AG20443 (cell line): ENCODE measurements at regions not wholly inside any gene's neighbourhood (a gene's known extent, or its start where the extent isn't known, plus 50 kb on each side); places are given as distances from the start of the nearest gene placed in this dataset.

ENCODE experiments used
- DNase-seq: peaks from one replicate; pipeline ENCODE4 v3.0.0; 2012; ENCODE audit warnings: low spot score, mixed read lengths

DNA sequence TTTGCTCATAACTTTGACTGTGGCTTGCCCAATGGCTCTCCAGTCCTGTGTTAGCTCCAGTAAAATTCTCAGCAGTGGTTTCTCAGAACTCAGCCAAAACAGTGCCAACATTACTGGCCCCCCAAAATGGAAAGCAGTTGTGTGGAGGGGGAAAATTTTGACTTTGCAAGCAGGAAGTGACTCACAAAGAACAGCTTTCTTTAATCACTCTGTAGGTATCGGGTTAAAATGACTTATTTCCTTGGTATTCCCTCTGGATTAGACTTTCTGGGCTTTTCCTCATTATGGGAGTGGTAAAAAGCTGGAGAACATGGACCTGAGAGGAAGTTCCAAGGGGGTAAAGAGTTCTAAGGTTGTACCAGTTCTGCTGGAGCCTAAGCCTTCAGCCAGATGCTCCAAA lies 175.7 kb upstream of the RND3 start:
- DNase-seq: peak; percentile 76

DNA sequence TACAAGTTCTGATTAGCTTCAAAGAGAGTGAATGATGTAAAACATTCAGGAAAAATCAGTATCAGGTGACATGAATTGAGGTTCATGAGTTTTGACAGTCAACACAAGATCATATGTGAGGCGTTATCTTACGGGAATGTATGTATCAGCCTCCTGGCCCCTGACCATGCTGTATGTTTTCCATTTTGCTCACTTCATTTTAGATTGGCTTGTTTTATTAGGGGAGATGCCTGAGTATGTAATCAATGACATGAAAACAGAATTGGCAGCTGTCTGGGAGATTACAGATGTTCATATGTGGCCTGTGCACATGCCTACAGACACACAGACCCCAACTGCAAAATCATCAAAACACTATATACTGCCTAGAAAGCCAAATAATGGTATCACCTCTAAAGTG lies 168.5 kb upstream of the RND3 start:
- DNase-seq: no peak

DNA sequence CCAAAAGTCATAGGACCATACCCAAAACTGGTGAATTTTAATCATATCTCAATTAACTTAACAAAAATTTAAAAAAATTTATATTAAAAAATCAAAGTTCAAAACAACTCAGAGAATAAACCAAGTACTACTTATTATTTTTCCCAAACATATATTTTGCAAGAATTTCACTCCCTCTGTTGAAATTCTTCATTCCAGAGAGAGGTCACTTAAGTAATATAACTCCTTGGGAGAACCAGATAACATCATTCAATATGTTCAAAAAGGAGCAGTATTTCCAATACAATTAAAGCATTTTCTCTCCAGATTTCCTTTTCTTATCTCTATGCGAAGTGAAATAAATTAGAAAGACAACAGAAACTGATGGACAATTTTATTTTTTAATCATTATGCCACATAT lies 165.9 kb upstream of the RND3 start:
- no peak for DNase-seq

DNA sequence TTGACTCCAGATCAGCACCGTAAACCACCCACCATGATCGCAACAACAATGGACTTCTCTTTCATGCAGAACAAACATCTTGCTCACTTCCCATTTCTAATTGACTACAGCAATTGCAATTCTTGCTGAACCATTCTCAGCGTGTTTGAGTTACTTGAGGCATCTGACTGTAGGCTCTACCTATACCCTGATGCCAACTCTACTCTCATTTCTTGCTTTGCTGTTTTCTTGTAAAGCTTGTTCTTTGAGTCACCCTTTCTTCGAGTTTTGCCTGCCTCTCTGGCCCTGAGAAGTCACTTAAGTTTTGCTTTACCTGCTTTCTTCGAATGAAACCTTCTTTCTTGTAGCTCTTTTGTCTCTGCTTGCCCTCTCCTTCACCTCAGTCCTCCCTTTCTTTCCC lies 160.5 kb upstream of the RND3 start:
- no peak for DNase-seq

DNA sequence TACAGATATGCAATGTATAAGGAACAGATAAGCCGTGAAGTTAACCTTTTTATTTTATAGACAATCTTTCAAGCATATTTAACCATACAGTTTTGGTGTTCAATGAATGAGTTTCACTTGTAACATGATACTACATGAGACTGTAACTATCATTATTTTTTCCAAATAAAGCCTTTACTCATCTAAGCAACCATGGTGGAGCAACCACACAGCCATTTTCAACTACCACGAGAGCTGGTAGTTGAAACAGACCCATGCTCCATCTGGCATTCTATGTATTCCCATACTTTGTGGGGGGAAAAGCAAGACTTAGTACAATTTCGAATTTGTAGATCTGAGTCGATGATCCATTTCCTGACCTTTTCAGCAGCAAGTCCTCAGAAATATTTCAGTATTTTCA lies 159.3 kb upstream of the RND3 start:
- no peak for DNase-seq

DNA sequence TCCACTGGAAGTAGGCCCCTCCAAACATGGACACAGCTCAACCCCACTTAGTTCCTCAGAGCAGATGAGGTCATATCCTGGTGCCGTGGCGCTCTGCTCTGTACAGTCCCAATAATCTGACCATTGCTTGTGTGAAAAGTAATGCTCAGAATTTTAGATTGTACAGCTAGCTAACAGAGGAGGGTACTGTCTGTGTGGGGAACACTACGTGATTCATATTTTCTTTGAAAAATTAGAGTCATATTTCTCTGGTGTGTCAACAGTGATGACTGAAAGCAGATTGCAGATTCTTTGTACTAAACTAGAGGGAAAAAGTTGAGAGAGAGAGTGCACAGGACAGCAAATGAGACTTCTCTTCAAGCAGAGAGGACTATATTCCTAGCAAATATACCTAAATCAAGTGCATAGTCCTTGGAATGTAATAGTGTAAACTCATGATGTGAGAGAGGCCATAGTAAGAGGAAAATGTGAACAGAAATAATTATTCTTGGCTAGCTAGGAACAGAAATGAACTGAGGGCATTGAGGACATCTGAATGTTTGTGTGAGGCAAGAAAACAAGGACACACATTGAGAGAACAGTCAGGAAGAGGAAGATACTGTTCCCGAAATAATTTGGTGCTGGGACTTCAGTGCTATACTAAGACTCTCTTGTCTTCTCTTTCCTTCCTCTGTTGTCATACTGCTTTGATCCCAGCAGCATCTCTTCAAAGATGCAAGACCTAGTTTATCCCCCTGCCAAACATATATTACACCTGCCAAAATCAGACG lies 157.0 kb upstream of the RND3 start:
- DNase-seq: peak; percentile 43

DNA sequence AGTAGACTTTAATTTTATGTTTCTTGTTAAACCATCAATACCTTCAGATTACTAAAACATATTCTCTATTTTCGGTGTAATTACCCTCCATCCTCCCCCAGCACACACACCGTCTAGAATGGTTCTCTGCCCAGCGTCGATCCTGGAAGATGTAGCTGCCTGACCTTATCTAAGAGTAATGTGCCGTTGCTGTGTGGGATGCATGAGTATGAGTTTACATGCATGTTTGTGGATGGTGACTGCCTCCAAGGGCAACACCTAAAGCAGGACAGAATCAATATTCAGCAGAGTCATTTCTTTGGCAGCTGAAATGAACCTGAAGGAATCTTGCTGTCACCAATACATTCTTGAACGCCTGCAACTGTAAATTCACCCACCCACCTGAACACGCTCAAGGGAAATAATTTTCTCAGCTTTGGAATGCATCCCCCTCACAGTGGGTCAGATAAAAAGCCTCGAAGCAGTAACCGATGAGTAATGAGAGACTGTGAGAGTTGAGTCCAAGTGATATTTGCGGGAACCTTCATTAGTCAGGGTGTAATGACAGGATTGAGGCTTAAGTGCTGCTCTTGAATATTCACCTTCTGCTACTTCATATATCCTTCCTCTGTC lies 155.8 kb upstream of the RND3 start:
- no peak for DNase-seq

DNA sequence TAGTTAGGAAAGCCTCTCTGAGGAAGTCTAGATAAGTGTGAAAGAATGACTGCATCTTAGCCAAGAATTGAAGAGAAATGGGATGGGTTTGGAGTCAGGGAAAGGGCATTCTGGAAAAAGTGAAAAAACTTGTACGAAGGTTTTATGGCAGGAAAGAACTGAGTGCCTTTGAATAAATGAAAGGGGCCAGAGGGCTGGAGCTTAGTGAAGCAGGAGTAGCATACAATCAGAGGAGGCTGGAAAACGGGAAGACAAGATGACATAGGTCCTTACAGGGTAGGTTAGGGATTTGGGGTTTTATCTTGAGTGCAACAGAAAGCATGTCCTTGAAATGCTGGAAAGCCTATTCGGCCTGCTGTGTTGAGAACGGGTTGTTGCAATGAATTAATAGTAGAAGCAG lies 152.6 kb upstream of the RND3 start:
- no peak for DNase-seq

DNA sequence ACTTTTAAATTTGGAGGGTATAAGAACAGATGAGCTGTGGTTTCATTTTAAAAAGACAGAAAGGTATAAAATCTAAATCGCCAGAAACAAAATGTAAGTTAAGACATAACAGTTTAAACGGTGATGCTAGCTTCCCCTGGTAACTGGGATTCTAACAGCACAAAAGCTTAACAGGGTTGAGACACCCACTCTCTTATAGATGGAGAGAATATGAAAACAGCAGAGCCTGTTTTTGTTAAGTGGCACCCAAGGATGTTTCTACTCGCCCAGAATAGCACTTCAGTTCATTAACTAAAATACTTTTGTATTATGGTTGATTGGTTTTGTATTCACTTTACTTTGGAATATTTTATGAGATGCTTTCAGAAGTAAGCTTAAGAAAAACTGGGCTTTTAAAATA lies 151.9 kb upstream of the RND3 start:
- DNase-seq: no peak

DNA sequence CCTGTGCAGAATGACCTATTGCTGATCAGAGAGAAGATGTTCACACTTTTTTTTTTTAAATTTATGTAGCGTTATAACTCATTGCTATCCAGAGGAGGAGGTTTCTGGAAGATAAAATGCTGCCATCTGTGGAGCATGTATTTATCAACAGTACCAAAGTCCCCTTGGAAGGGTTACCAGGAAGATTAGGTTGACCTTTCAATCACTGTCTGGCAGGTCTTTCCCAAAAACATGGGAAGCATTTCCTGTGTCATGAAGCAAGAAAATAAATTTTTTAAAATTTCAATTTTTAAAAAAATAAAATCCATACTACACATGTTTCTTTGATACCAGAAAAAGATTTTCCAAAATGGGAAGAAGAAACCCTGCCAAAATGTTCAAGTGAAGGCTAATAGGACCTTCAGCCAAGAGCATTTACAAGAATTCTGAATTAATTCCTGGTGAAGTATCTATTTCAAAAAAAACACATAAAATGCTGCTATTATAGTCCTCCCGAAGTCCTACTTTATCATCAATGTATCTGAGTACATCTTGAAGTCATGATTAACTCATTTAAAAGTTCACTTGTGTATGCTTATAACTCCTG lies 143.9 kb upstream of the RND3 start:
- DNase-seq: no peak

DNA sequence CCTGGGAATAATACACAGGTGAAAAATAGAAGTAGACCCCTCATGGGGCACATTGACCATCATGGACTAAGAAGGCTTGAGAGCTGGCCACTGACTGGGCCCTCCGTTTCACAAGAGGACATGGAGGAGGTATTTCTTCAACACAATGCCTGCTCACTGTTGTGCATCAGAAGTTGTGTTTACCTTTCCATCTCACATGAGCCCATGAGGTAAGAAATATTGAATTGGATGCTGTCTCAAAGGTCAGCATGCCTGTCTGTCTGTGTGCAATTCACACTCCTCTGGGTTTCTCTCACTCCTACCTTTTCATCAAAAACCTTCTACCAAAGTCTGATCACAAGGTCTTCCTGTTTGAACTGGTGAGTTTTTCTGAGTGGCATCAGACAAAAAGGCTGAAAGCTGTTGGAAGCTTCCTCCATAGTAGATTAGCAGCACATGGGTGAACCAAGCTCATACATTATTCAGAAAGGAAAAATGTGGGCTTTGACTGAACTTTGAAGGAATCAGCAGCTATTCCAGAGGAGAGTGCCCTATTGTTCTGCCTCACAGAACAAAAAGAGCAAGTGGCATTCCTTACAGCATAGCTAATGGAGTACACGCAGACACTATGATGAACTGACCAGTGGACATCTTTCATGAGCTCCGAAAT lies 143.2 kb upstream of the RND3 start:
- peak; percentile 65 for DNase-seq

DNA sequence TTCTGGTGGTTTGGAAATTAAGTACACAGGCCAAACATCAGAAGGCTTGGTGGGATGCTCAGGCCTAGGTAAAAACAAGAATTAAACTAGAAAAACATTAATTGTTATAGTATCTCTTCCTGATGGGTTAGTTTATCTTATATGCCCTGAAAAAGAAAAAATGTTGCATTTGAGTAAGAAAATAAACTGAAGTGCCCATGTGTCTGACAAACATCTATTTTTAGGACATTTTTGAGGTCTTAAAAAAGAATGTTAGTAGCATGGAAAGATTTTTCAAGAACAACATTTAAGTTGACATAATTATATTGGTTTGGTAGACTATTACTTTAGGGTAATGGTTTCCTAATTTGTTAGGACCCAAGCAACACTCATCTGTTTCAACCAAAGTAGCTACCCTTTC lies 140.1 kb upstream of the RND3 start:
- DNase-seq: no peak

DNA sequence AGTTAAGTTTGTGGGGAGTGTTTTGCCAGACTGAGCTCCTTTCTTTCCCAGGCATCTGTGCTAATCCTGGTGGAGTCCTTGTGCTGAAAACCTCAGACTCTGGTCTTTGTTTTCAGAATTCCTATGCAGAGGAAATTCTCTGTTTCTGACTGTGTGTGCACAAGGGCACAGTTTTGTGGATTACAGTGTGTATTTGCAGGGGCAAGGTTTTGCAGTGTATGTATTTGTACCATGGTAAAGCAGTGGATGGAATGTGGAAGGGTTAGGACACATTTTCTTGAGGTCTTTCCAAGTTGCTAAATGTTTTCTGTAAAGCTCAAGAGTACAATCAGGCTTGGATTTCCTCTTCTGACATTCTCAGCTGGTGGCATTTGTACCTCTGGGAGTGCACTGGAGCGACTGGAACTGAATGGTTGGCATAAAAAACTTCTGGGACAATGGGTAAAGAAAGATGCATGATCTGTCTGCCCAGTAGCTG lies 139.5 kb upstream of the RND3 start:
- peak; percentile 17 for DNase-seq

DNA sequence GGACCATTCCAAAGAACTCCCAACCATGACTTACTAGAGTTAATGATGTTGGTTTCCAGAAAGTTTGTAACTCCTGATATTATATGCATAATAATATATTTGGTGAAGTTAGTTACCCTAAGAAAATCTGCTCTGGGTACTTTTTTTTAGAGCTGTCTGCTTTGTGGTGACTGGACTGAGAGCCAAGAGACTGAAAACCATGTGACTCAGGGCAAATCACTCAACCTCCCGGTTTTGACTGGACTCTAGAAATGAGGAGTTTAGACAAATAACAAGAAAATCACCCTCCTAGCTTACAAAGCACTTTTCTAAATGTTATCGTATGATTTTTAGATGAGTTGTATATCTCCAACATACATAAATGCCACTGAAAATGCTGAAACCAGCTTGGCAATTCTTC lies 138.3 kb upstream of the RND3 start:
- no peak for DNase-seq

DNA sequence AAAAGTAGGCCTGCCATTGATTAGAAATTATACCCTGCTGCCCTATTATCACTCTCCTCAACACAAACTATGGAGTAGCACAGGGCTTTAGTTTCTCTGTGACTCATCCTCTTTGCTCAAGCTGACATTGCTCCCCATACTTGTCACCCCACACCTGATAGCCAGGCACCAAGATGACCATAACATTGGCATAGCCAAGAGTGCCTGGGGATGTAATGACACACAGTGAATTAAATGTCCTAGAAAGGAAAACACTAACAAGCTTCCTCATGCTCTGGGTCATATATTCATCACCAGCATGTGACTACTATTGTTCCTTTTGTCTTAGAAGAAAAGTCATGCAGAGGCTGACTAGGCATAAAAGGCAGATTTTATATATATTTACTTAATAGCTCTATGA lies 137.8 kb upstream of the RND3 start:
- DNase-seq: no peak

DNA sequence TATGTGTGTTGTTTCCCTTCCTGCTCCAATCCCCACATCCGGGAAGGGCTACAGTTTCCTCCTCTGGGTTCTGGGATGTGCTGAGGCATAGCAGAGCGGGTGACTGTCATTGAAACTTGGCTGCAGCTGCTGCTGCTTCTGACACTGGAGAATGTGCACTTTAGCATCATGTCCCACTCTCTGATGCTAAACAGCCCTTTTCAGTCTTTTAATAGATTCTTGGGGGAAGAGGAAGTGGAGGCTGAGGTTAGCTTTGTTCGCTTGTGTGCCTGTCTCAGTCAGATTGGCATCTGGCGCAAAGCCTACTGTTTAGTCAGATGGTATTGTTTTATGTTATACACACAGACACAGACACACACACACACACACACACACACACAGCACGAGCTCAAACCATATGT lies 136.5 kb upstream of the RND3 start:
- DNase-seq: no peak

DNA sequence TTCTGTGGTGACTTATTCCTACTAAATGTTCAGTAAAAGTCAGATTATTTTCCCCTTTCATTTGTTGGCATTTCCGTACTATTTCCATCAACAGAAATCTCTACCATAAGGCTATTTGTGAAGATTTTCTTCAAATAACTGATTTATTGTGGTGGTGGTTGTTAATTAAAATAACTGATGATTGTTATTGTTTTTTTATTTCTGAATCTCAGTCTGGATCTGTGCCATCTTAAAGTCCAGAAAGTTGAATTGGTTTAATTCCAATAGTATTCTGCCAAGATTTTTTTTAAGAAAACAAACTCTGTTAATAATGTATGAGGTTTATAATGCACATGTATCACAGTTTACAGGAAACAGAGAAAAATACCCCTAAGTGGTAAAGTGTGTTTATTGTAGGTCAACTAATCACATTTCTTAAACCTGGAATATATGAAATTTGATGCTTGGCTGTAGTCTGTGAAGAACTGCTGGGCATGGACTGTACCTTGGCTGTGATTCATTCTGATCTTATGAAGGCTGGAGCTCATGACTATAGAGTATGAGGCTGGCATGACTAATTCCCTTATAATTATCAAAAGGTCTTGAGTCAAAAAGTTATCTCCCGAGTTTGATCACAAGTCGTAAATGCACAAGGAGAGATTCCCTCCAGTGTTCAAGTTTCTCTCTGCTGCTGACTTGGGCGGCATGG lies 134.2 kb upstream of the RND3 start:
- peak; percentile 64 for DNase-seq

DNA sequence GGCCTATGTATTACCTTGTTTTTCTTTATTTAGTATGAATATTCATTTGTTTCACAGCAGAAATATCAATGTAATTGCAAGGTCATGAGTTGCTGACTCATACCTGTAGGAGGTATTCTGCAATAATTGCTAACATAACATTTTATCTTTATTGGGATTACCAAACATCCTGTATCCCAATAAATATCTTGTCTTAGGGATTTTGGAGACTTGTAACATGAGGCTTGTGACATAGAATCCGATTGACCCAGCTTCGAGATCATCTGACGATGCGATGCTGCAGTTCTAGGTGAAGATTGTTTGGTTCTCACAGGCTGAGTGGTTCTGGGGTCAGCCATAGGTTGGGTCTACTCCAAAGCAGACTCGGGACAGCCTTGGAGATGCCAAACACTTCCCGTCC lies 133.4 kb upstream of the RND3 start:
- no peak for DNase-seq

DNA sequence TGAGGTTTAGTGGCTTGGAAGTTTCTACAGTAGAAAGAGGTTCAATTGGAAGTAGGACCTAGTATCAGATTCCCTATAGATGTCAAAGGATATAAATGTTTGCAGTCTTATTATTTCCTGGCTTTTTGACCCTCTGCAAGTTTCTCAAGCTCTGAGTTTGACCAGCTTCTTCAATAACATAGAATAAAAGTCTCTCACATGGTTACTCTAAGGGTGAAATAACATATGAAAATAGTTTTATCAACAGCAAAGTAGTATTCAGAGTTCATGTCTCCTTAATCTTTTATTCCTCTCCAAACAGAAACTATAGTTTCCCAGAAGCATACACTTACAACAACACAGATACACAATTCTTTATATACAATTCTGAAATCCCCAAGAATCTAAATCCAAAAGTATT lies 132.9 kb upstream of the RND3 start:
- no peak for DNase-seq

DNA sequence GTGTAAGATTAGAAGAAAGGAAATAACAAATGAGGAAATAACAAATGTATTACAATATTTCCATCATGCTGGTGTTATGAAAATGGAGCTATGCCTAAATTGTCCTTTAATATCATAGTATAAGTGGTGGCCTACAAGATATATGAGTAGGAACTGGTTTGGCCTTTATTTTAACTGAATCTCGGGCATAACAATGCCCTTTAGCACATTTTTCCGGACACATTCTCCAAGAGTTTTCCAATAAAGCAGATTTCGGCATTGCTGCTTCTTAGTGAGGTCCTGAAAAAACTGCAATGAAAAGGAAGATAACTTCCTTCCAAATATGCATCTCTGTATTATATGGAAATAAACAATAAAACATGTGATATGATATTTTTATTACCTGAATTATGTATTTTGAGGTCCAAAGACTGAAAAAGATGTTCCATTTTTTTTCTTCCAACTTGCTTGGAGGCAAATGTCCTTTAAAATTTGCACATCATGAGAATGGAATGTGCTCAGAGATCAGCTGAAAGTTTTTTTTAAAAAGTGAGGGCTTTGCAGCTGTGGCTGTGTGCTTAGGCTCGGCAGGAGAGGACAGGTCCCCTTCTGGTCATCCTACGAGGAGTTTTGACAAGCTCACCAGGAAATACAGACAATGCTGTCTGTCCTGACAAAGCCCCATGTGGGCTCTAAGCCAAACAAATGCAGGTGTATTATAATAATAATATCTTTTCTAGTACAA lies 132.3 kb upstream of the RND3 start:
- DNase-seq: peak; percentile 56

DNA sequence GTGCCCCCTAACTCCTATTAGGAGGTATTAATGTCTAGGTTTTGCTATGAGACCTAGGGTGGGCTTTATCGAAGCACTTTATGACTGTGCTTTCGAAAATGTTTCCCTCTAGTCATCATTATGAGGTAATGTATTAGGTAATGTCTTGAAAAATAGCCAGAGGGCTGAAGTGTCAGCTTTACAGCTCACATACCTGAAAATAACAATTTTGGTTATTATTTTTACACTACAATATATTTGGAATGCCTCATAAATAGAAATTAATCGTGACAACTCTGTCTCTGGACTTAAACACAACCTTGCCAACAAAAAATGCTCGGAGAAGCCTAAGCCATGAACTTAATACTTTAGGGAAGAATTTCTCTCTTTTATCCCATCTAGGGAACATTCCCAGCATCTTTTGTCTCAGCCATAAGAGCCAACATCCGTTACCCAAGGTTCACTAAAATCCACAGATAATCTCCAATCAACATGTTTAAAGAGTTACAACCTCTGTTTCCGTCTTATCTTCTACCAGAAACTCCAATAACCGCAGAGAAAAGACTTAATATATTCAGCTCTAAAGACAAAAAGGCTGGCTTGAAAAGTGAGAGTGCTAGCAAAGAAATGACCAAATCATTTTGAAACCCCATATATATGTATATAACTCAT lies 130.9 kb upstream of the RND3 start:
- no peak for DNase-seq
